Liver (tissue), 3 donors: ENCODE measurements at regions not wholly inside any gene's neighbourhood (a gene's known extent, or its start where the extent isn't known, plus 50 kb on each side); places are given as distances from the start of the nearest gene placed in this dataset.

ENCODE experiments used
- FOXA2 ChIP-seq: IDR thresholded peaks from 2 replicates; pipeline ENCODE4 v1.6.1; 2016; ENCODE audit warnings: antibody characterized with exemption
- NR2F2 ChIP-seq: IDR thresholded peaks from 2 replicates; pipeline ENCODE4 v1.6.1; 2016; ENCODE audit warnings: antibody characterized with exemption
- RAD21 ChIP-seq, 2 donors: IDR thresholded peaks; 2 replicates each; pipeline ENCODE4 v1.6.1; 2016; ENCODE audit warnings: antibody characterized with exemption in 2 of 2, mild to moderate bottlenecking in 2 of 2
- REST ChIP-seq: IDR thresholded peaks from 2 replicates; pipeline ENCODE4 v1.6.1; 2016; ENCODE audit warnings: antibody characterized with exemption, mild to moderate bottlenecking
- TAF1 ChIP-seq: conservative IDR thresholded peaks from 2 replicates; pipeline ENCODE4 v1.6.1; 2016; ENCODE audit warnings: antibody characterized with exemption, mild to moderate bottlenecking
- ZBTB33 ChIP-seq: IDR thresholded peaks from 2 replicates; pipeline ENCODE4 v1.6.1; 2016; ENCODE audit warnings: antibody characterized with exemption
- TF ChIP-seq, protein P1 (sequence below): fragments of 150-350 bp; IDR thresholded peaks from 2 replicates; pipeline ENCODE4 v1.5.1; 2017; ENCODE audit warnings: improper control_type of control experiment, low read depth, low read length; ENCODE audit not compliant: missing input control
- donor health status: healthy.
- donor health status: healthy.

GRCh38 chr1:208737161-208737560, 493.0 kb upstream of the PLXNA2 start:
- TF ChIP-seq, protein P1, sequence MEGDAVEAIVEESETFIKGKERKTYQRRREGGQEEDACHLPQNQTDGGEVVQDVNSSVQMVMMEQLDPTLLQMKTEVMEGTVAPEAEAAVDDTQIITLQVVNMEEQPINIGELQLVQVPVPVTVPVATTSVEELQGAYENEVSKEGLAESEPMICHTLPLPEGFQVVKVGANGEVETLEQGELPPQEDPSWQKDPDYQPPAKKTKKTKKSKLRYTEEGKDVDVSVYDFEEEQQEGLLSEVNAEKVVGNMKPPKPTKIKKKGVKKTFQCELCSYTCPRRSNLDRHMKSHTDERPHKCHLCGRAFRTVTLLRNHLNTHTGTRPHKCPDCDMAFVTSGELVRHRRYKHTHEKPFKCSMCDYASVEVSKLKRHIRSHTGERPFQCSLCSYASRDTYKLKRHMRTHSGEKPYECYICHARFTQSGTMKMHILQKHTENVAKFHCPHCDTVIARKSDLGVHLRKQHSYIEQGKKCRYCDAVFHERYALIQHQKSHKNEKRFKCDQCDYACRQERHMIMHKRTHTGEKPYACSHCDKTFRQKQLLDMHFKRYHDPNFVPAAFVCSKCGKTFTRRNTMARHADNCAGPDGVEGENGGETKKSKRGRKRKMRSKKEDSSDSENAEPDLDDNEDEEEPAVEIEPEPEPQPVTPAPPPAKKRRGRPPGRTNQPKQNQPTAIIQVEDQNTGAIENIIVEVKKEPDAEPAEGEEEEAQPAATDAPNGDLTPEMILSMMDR = no peak
- TF ChIP-seq FOXA2 (no peak), REST (no peak), TAF1 (no peak), NR2F2 (no peak), RAD21 (IDR thresholded peaks at IDR 0.05) (no peak), ZBTB33 (no peak)
